GM12872 (cell line): ENCODE measurements at regions not wholly inside any gene's neighbourhood (a gene's known extent, or its start where the extent isn't known, plus 50 kb on each side); places are given as distances from the start of the nearest gene placed in this dataset.

ENCODE experiments used
- CTCF ChIP-seq: IDR thresholded peaks from 3 replicates; pipeline ENCODE4 v1.5.1; 2011; ENCODE audit warnings: low read depth, mild to moderate bottlenecking, low read length, moderate library complexity; ENCODE audit not compliant: insufficient read depth

DNA sequence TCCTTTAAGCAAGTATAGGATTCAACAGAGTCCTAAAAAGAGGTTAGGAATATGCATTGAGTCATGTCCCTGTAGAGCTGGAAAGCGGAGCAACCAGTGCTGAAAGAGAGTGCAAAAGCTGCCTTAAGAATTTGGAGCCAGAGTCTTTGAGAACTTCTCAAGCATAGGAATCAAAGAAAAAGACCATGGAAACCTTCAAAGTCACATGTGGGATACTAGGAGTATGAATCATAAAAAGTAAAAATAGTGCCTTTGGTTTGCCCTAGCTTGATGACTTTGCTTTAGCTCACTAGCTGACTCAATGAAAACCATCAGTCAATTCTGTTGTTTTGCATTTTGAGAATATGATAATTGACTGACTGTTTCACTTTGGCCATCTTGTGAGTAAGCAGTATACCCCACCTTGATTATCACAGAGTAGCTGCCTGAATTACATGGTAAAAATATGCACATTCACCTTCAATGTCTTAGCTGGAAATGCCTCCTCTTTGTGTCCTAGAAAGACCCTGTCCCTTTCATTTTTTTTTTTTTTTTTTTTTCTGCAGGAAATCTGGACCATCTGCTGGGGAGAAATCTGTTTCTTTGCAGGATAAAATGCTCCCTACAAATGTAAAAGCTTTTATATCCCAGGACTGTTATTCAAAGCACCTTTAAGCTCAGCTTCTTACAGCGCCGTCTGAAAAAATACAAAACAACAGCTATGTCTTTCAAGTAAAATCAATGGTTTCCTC, 248.6 kb upstream of the KRR1 start:
- no peak for TF ChIP-seq CTCF

DNA sequence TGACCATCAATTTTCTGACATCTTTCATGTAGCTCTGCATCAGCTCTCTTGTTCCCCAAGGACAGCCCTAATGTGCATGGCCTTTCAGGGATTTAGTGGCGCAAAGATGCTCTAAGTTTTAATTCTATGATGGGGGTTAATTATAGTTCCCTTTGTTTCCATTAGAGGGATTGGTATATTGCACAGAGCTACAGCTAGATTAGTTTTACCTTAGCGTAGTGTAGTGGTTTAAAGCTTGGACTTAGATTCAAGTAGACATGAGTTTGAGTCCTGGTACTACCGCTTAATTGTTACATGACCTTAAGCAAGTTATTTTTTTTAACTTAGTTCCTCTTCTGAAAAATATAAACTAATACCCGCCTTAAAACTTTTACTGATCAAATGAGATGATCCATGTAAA, 247.8 kb upstream of the KRR1 start:
- no peak for TF ChIP-seq CTCF

GRCh38 chr12:75756771-75757170, 245.4 kb upstream of the KRR1 start:
- no peak for TF ChIP-seq CTCF

DNA sequence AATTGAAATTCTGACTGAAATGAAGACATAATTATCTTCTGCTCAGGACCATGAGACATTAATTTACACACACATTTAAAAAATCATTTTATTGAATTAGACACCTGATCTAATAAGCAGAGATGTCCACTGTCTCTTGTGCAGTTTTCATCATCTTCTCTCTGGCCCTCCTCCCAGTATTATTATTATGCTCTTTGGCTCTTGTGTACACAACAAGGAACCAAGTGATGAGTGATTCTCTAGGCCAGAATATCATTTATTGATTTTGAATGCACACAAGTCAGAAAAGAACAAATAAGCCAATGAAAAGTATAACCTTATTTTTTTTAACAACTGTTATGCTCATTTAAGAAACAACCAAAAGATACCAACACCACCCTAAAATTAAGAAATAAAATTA, 244.7 kb upstream of the KRR1 start:
- no peak for TF ChIP-seq CTCF

- no peak for TF ChIP-seq CTCF
Observed at GRCh38 chr12:75754698-75755097, 243.3 kb upstream of the KRR1 start.

- no peak for TF ChIP-seq CTCF
Observed at GRCh38 chr12:75754141-75754540, 242.7 kb upstream of the KRR1 start.

DNA sequence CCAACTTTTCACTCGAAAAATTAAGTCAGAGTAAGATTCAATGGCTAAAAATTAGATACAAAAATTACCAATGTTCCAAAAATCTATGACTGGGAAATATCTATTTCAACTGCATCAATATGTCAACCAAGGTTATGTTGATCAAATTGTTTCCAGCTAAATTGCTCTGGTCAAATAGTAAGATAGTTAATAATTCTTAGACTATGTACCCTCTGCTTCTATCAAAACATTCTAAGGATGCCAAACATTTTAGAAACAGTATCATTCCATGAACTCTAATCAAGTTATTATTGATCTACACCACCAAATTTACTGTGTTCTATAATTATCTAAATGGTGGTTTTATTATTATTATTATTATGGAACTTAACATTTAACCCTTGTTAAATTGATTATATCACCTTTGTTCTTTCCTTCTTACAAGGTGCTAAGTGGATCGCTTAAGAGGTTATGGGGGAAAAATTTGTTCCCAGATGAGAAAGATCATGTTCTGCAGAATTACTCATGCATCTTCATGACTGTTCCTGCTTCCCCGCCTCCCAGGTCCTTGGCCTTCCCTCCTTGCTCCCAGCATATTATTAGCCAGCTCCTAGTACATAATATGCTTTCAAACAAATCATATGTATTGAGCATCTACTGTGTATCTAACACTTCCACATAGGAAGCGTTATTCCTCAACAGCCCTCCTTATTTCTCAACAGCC, 240.5 kb upstream of the KRR1 start:
- no peak for TF ChIP-seq CTCF
